Neural cell (in vitro differentiated cells): ENCODE measurements at regions not wholly inside any gene's neighbourhood (a gene's known extent, or its start where the extent isn't known, plus 50 kb on each side); places are given as distances from the start of the nearest gene placed in this dataset.

Experiments
- H2AFZ ChIP-seq: fragments of 200-600, 300-800 bp; sonication (generic), shearing (Covaris generic); 2 replicates; pipeline ENCODE4 v1.6.0; 2014; ENCODE audit warnings: low read depth, mild to moderate bottlenecking, antibody characterized with exemption, low read length, moderate library complexity
- H3F3A ChIP-seq: fragments of 200-600 bp; shearing (Covaris generic); 2 replicates; pipeline ENCODE4 v1.6.1; 2016; ENCODE audit warnings: mild to moderate bottlenecking, moderate library complexity, mixed read lengths, antibody characterized with exemption, low read length; ENCODE audit not compliant: insufficient read depth, poor library complexity, severe bottlenecking
- H3K27ac ChIP-seq: fragments of 200-600, 300-800 bp; sonication (generic), shearing (Covaris generic); 2 replicates; pipeline ENCODE4 v1.5.1; 2014; ENCODE audit warnings: mild to moderate bottlenecking, low read length, moderate library complexity
- H3K27me3 ChIP-seq: fragments of 300-800, 200-600 bp; sonication (generic), shearing (Covaris generic); 2 replicates; pipeline ENCODE4 v1.6.0; 2014; ENCODE audit warnings: mild to moderate bottlenecking, low read depth, low read length, moderate library complexity; ENCODE audit not compliant: insufficient read depth
- H3K36me3 ChIP-seq: fragments of 300-800, 200-600 bp; sonication (generic), shearing (Covaris generic); 2 replicates; pipeline ENCODE4 v1.5.1; 2014; ENCODE audit warnings: mild to moderate bottlenecking, antibody characterized with exemption, low read length, moderate library complexity; ENCODE audit not compliant: insufficient read depth
- H3K4me2 ChIP-seq: fragments of 300-800, 200-600 bp; sonication (generic), shearing (Covaris generic); 2 replicates; pipeline ENCODE4 v1.6.0; 2014; ENCODE audit warnings: mild to moderate bottlenecking, low read length
- H3K4me3 ChIP-seq: fragments of 300-800, 200-600 bp; sonication (generic), shearing (Covaris generic); 2 replicates; pipeline ENCODE4 v1.5.1; 2014; ENCODE audit warnings: mild to moderate bottlenecking, low read length, moderate library complexity
- H3K79me2 ChIP-seq: fragments of 200-600 bp; shearing (Covaris generic); replicated peaks from 2 replicates; pipeline ENCODE4 v1.6.0; 2014; ENCODE audit warnings: mild to moderate bottlenecking, low read length, moderate library complexity; ENCODE audit not compliant: insufficient read depth
- H3K9ac ChIP-seq: fragments of 300-800, 200-600 bp; sonication (generic), shearing (Covaris generic); 2 replicates; pipeline ENCODE4 v1.6.1; 2016; ENCODE audit warnings: mild to moderate bottlenecking, low read length, mixed read lengths
- H3K9me2 ChIP-seq: fragments of 200-600 bp; shearing (Covaris generic); 2 replicates; pipeline ENCODE4 v1.6.1; 2016; ENCODE audit warnings: mild to moderate bottlenecking, low read length, mixed read lengths; ENCODE audit not compliant: insufficient read depth
- H3K9me3 ChIP-seq: fragments of 200-600, 300-800 bp; sonication (generic), shearing (Covaris generic); 2 replicates; pipeline ENCODE4 v1.6.1; 2016; ENCODE audit warnings: mild to moderate bottlenecking, mixed run types, low read length, moderate library complexity, mixed read lengths
- H4K20me1 ChIP-seq: fragments of 200-600 bp; shearing (Covaris generic); 2 replicates; pipeline ENCODE4 v1.6.1; 2016; ENCODE audit warnings: mild to moderate bottlenecking, mixed run types; ENCODE audit not compliant: insufficient read depth
- EP300 ChIP-seq: fragments of 450-650 bp; conservative IDR thresholded peaks from 2 replicates; pipeline ENCODE4 v1.6.1; 2014; ENCODE audit warnings: antibody characterized with exemption, mild to moderate bottlenecking, moderate library complexity; ENCODE audit not compliant: poor library complexity, severe bottlenecking
- EZH2 ChIP-seq: fragments of 200-600, 300-800 bp; shearing (Covaris generic), sonication (generic); IDR thresholded peaks from 2 replicates; pipeline ENCODE4 v1.6.1; 2014; ENCODE audit warnings: antibody characterized with exemption, low read length, borderline replicate concordance, mild to moderate bottlenecking; ENCODE audit not compliant: insufficient read depth, poor library complexity, severe bottlenecking
- POLR2AphosphoS5 ChIP-seq: IDR thresholded peaks from 2 replicates; pipeline ENCODE4 v1.6.1; 2012
- TF ChIP-seq, protein P1 (sequence below): IDR thresholded peaks from 2 replicates; pipeline ENCODE4 v1.6.1; 2012; ENCODE audit warnings: borderline replicate concordance
- TF ChIP-seq, protein P2 (sequence below): fragments of 450-650 bp; IDR thresholded peaks from 2 replicates; pipeline ENCODE4 v1.5.1; 2014; ENCODE audit warnings: antibody characterized with exemption, mild to moderate bottlenecking, moderate library complexity; ENCODE audit not compliant: poor library complexity, severe bottlenecking

DNA sequence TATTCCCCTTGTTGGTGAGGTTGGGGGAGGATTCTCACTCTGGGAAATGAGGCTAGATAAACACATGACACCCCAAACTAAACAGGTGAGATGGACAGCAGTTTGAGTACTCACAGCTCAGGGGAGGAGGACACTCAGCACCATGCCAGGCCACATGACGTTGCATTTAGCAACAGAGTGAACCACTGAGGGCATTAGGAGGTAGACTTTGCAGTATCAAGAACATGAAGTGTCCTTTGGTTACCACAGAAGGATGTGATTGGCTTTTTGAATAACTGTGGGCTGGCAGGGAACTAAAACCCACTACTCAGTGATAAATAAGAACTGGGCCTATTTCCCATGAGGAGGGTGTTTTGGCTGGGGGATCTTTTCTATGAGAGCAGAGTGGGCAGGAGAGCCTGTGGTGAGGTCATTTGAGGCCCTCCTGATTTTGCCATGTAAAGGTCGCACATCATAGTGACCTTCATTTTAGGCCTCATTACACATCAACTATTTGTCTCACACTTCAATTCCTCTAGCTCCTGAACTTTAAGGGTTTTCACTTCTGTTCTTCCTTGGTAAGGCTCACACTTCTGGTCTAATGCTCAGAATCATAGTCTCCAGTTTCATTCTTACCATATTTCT is 89.8 kb upstream of the PRKD1 start:
- no peak overlapping the region for H3K9ac ChIP-seq
- H3K9me2 ChIP-seq: no peaks in the 10 kb centered on the region
- H3K9me3 ChIP-seq: no peaks in the 10 kb centered on the region
- peaks cover 7% of the 10 kb centered on the region for H3F3A ChIP-seq
- H4K20me1 ChIP-seq: no peaks in the 10 kb centered on the region
- TF ChIP-seq EZH2: no peak
- TF ChIP-seq, protein P1, sequence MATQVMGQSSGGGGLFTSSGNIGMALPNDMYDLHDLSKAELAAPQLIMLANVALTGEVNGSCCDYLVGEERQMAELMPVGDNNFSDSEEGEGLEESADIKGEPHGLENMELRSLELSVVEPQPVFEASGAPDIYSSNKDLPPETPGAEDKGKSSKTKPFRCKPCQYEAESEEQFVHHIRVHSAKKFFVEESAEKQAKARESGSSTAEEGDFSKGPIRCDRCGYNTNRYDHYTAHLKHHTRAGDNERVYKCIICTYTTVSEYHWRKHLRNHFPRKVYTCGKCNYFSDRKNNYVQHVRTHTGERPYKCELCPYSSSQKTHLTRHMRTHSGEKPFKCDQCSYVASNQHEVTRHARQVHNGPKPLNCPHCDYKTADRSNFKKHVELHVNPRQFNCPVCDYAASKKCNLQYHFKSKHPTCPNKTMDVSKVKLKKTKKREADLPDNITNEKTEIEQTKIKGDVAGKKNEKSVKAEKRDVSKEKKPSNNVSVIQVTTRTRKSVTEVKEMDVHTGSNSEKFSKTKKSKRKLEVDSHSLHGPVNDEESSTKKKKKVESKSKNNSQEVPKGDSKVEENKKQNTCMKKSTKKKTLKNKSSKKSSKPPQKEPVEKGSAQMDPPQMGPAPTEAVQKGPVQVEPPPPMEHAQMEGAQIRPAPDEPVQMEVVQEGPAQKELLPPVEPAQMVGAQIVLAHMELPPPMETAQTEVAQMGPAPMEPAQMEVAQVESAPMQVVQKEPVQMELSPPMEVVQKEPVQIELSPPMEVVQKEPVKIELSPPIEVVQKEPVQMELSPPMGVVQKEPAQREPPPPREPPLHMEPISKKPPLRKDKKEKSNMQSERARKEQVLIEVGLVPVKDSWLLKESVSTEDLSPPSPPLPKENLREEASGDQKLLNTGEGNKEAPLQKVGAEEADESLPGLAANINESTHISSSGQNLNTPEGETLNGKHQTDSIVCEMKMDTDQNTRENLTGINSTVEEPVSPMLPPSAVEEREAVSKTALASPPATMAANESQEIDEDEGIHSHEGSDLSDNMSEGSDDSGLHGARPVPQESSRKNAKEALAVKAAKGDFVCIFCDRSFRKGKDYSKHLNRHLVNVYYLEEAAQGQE: no peak
- TF ChIP-seq EP300: no peak
- TF ChIP-seq, protein P2, sequence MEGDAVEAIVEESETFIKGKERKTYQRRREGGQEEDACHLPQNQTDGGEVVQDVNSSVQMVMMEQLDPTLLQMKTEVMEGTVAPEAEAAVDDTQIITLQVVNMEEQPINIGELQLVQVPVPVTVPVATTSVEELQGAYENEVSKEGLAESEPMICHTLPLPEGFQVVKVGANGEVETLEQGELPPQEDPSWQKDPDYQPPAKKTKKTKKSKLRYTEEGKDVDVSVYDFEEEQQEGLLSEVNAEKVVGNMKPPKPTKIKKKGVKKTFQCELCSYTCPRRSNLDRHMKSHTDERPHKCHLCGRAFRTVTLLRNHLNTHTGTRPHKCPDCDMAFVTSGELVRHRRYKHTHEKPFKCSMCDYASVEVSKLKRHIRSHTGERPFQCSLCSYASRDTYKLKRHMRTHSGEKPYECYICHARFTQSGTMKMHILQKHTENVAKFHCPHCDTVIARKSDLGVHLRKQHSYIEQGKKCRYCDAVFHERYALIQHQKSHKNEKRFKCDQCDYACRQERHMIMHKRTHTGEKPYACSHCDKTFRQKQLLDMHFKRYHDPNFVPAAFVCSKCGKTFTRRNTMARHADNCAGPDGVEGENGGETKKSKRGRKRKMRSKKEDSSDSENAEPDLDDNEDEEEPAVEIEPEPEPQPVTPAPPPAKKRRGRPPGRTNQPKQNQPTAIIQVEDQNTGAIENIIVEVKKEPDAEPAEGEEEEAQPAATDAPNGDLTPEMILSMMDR: no peak
- no peak overlapping the region for H3K4me2 ChIP-seq
- H3K4me3 ChIP-seq: no peak overlapping the region
- no peaks in the 10 kb centered on the region for H3K36me3 ChIP-seq
- H3K27me3 ChIP-seq: no peaks in the 10 kb centered on the region
- H3K79me2 ChIP-seq: no peaks in the 10 kb centered on the region
- H3K27ac ChIP-seq: peak overlapping the region; percentile 89
- no peak overlapping the region for H2AFZ ChIP-seq

DNA sequence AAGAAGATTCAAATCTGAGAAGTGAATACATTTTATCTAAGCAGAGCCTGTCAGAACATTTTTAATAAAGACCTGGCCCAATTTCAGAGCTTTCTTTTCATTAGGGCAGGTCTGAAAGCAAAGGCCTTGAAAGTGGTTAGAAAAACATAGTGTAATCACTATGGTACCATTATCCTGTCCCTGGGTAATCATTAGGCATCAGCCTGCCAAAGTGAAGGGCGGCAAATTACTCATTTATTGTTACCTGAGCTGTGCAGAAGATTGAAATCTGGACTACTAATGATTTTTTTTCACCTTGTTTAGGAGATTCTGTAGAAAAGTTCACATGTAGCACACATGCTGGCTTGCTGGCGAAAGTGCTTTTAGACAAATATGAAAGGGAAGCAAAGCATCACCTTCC is 92.6 kb upstream of the PRKD1 start:
- no peaks in the 10 kb centered on the region for H3K9me2 ChIP-seq
- no peaks in the 10 kb centered on the region for H3K9me3 ChIP-seq
- no peak overlapping the region for H2AFZ ChIP-seq
- H3K4me3 ChIP-seq: peak overlapping the region; percentile 9
- H3K27me3 ChIP-seq: no peaks in the 10 kb centered on the region
- no peaks in the 10 kb centered on the region for H3K79me2 ChIP-seq
- TF ChIP-seq, protein P2: no peak
- peak; percentile 80 for TF ChIP-seq EP300
- peak; percentile 82 for TF ChIP-seq POLR2AphosphoS5
- H3K36me3 ChIP-seq: no peaks in the 10 kb centered on the region
- peak overlapping the region; percentile 22 for H3K4me2 ChIP-seq
- H4K20me1 ChIP-seq: no peaks in the 10 kb centered on the region
- peak overlapping the region; percentile 28 for H3K9ac ChIP-seq
- peak overlapping the region; percentile 86 for H3K27ac ChIP-seq
- H3F3A ChIP-seq: no peaks in the 10 kb centered on the region
